UCSD-AML1 (cell line): ENCODE measurements at regions not wholly inside any gene's neighbourhood (a gene's known extent, or its start where the extent isn't known, plus 50 kb on each side); places are given as distances from the start of the nearest gene placed in this dataset.

Experiments
- DNase-seq: peaks from one replicate; lab custom pipeline; 2025; ENCODE audit not compliant: unreplicated experiment; lab: John Stamatoyannopoulos, UW

DNA sequence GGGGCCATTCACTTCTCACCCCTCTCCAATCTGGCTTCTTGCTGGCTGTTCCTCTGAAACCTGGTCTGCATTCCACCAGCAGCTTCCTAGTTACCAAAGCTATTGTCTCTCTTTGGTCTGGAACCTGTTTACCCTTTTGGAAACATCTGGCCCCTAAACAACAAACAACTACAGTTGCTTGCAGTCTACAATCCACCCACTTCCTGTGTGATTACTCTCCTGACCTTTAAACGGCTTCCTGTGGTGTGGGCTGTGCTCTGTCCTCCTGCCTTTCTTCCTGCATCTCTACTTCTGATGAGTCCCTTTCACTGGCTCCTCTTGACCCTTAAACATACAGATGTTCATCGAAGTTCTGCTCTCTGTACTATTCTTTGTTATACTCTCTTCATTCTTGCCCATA lies 303.8 kb downstream of the TDRD15 start:
- DNase-seq, result no peak

DNA sequence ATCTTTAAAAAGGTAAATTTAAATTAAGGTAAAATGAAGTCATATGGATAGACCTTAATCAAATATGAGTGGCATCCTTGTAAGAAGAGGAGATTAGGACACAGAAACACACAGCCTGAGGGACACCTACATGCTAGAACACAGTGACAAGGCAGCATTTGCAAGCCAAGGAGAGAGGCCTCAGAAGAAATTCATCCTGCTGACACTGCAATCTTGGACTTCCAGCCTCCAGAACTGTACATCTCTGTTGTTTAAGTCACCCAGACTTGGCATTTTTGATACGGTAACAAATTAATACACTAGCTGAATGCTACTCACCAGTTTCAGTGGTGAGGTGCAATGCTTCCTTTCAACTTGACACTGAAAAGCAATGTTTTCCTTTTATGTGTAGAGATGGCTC lies 305.0 kb downstream of the TDRD15 start:
- no peak for DNase-seq

DNA sequence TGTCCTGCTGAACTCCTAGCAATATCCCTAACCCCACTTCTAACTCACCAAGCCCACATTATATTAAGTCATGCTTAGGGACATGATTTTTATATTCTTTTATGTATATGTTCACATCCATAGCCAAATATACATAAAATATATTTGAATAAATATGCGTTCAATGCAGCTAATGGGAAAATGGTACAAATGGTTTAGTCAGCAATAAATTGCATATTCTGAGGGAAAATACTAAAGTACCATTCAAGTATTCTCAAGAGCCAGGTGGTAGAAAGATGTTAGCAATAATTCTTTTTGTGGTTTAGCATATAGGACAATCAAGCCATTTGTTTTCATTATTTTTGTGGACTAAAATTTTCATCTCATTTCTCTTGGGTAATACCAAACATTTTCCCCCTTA lies 306.0 kb downstream of the TDRD15 start:
- DNase-seq, result no peak

DNA sequence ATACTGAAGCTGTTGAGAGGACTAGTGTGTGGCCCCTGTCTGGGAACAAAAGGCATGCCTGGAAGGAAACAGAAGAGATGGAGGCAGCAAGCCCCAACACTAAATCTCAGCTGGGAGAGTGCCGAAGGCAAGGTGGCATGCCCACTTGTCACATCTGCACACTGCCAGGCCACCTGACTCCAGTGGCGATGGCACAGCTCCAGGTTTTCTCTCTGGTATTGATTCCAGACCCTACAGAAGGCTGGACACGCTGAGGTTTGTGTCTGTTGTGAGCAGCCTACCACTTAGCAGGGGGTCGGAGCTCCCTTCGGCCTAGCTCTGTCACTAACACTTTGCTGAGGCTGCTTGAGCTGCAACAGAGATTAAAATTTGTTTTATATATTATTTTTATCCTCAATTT lies 307.3 kb downstream of the TDRD15 start:
- no peak for DNase-seq

DNA sequence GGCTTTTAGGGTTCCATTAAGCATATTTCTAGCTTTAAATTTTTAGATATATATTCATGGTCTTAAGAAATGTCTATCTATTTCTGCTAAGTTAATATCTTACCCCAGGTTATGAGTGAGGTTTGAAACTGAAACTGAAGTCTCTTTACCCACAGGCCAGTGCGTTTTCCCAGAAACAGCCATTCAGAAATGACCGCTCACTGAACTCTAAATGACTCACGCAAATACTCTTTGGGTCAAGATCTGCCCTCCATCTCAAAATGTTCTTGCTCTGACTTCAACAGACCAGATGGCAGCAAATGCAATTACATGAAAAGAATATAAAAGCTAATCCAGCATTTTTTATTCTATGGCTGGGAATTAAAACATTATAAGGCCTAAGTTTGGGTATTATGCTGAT lies 315.2 kb downstream of the TDRD15 start:
- DNase-seq, result no peak

DNA sequence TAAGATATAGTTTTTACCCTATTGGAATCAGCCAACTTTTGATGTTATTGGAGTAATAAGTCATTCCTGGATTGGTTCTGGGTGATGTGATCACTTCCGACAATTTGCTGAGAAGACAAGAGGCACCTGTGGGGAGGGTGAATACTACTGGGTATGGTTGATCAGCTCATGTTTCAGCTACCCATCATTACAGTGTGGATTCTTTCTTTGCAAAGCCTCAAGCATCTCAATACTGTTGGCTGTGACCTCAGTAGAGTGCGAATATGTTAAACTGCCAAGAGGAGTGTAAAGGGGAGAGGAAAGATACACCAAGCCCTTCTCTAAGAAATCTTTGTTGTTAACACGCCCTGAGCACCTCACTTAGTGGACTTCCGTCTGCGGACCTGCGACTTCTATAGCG lies 317.7 kb downstream of the TDRD15 start:
- no peak for DNase-seq

DNA sequence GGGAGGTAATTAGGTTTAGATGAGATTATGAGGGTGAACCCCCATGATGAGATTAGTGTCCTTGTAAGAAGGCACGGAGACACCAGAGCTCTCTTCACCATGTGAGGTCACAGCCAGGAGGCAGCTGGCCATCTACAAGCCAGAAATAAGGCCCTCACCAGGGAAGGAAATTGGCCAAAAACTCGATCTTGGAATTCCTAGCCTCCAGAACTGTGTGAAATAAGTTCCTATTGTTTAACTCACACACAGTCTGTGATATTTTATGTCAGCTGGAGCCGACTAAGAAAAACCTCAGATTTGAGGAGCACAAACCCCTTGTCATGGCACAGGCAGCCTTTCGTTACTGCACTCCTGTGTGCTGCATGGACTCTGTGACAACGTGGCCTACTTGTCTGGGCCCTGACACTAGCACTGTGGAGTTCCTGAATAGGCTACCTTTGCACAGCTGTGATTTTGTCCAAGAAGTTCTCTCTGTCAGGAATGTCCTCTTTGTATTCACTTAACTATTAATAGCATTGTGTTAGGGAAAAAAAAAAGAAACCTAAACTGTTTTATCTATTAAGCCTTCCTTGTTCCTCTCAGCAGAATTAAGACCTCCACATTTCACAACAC lies 319.8 kb downstream of the TDRD15 start:
- no peak for DNase-seq

DNA sequence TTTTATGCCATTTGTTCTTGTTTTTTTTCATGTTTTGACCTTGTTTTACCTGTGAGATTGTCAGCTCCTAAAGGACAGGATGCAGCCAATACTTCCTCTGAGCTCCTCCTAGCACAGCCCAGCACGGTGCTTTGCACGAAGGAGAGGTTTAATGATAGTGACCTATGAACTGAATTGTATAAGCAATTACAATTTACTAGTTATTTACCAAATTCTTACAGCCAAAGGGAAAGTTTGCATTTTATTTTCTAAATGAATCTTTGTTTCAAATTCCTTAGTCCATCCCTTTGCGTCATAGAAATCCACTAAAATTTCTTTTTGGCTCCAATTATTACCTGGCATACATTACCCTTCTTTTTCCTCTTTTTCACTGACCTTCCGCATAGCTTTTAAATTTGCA lies 326.1 kb downstream of the TDRD15 start:
- no peak for DNase-seq

DNA sequence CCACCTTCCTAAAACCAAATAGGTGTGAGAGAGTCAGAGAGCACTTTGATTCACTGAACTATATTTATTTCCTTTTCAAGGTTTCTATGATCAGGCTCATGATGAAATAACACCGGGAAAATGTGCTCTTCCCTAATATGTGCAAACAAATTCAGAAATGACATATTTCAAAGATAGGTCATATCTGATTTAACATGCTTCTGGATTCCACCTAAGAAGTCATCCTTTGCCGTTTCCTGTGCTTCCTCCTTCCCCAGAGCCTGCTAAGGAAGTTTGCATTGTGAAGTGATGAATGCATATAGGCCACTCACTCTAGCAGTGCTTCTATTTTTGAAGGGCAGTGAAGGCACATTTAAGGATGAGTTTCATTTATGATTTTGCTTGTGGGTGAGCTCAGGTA lies 327.6 kb downstream of the TDRD15 start:
- no peak for DNase-seq

DNA sequence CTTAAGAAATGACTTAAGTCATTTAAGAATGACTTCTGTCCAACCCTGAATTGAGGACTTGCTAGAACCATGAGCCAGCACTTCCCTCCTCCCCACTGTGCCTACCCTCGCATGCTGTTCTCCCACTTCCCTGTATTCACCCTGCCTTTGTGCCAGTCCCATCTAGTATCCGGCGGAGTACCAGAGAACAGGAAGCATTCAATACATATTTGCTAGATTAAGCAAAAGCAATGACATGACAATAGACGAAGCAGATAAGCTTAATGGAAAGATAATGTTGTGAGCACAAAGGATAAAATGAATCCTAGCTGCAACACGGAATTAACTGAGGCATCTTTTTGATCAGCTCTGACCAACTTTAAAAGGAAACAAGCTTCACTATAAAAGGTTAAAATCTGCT lies 328.5 kb downstream of the TDRD15 start:
- no peak for DNase-seq

DNA sequence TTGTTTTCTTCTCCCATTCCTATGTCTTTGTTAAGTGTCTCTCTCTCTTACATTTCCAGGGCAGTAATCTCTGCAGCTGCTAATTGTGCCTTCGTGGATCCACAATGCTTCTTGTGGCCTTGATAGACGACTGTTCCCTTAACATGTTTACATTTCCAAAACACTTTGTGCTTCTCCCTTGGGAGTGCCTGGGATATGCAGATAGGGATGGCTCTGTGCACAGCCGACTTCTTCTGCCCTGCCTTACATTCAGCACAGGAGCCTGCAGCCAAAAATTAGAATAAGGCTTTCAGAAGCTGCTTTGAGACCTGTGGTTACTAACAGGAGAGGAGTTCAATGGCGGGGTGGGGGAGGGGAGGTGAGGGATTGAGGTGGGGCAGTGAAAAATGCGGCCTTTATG lies 328.9 kb downstream of the TDRD15 start:
- DNase-seq, result no peak

DNA sequence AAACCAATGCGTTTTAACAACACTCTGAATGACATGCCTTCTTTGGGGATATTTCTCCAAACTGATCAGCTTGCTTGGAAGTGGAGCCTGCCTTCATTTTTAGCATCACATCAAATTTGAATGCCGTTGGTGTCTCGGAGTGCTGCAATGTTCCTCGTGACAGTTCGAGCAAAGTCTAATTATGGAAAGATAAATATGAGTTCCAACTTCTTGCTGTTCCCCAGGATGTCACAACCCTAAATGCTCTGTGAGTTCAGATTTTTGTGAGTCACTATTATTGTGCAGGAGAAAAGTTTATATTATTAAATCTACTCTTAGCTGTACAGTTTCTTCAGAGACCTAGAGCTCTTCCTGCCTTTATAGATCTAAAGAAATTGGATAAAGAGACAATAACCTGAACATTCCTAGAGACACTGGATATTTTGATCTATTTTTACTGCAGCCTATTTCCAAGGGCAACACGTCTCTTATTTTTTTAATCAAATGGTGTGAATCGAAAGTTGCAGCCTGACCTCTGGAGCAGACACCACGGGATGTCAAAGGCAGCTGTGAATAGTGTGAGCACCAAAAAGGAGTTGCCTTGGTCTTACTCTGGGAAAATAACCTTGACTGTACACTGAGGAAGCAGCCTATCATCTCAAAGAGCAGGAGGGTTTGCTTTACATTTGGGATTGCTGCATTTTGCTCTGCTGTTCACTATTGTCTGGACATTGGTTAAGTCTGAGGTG lies 330.1 kb downstream of the TDRD15 start:
- DNase-seq, result no peak

DNA sequence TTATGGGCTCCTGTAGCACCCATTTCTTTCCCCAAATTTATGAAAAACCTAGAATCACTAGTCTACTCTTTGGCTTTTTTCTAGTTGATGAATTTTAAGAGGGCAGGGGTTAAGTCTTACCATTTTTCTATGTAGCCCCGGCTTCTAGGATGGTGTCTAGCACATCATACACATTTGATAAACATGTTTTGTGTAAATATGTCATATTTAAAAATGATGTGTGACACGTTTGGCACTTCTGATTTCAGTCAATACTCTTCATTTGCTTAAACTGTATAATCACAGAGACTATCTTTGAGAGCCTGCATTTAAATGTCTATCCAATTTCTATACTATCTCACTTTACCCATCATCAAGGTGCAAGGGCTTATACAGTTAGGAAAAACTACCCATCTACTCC lies 331.1 kb downstream of the TDRD15 start:
- DNase-seq, result no peak

DNA sequence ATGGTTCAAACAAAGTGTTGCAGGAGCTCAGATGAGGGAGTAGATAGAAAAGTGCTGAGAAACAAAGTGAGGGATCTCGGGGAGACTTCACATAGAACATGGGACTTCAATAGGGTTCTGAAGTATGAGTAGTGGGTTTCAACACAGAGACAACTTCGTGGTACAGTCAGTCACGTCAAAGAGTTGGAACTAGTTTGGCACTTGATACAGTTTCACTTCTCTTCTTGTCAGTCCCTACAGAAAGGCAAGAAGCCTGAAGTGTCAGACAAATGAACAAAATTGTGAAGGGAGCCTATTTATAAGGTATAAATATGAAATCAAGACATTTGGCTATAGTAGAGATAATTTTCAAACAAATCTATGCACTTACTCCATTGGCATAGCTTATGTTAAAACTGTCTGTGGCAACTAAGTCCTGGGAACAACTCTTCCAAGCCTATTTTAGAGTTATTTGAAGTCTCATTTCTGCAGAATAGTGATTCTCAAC lies 338.0 kb downstream of the TDRD15 start:
- no peak for DNase-seq

DNA sequence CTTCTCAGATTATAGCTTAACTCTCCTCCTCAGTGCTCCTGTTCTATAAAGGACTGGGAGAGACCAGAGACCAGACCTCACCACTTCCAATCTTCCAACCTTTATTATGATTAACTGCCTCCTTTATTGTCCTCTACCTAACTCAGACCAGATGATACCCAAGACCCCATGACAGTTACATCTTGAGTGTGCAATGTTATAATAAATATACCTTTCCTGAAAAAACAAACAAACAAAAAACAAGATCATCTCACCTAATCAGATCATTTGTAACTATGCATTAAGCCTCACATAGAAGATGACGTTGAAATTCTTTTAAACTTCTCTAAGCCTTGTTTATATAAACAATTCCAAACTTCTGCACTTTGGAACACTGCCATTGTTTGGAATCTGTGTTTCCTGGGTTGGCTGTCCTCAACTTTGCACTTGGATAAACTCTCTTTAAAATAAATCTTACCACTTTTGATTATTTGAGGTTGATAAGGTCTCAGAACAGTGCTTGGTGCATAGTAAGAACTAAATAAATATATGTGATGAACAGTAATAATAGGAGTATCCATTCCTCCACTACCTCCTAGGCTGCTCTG lies 342.7 kb downstream of the TDRD15 start:
- no peak for DNase-seq

DNA sequence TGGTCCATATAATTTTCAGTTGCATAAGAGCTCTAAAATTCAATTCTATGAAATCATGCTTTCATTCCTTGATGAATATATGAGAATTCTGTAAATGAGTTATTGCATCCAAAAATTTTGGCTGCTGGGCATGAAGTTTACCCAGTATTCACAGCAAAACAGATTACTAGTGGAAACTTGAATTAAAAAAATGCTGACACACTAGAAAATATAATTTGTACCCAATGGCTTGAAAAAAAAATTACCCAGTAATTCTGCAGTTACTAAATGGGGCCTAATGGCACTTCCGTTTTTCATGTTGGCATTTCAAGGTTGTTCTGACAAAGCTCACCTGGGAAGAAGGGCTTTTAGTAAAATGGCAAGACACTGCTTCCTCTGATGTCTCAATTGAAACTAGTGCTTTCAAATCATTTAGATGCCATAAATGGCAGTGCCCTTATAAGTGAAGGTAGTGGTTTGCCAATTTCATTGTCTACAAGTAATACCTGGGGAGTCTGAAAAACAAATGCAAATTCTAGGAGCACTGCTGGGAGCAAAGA lies 343.6 kb downstream of the TDRD15 start:
- DNase-seq, result no peak

DNA sequence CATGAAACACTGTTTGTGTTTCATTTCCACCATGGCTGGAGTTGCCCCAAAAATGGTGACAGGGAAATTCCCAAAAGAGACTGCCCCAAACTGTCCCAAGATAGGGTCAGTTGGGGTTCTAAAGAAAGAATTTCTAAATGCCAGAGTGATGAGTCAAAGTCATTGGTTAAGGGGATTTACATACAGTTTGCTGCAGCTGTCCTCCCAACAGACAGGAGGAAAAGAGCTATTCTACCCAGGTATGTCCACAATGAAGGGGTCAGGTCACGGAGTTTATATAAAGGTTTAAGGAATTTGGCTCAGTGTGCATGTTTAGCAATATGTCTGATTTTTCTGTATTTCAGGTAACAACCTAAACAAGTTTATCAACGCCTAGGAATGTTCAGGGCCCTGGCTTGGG lies 344.1 kb downstream of the TDRD15 start:
- DNase-seq, result no peak

DNA sequence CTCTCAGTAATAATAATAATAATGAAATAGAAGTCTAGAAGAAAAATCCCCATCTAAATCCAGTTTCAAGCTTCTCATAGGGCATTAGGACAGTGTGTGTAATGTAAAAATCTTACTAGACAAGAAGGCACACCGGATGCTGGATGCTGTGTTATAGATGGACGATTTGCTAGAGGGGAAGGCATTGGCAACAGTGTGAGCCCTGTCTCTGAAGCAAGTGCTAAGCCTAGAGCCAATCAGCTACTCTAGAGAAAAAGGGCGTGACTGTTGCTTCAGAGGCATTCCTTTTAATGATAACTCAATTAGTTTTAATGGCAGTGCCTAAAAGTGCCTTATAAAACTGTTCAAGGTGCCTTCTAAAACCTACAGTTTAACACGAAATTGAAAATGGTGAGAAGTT lies 344.9 kb downstream of the TDRD15 start:
- DNase-seq, result no peak

DNA sequence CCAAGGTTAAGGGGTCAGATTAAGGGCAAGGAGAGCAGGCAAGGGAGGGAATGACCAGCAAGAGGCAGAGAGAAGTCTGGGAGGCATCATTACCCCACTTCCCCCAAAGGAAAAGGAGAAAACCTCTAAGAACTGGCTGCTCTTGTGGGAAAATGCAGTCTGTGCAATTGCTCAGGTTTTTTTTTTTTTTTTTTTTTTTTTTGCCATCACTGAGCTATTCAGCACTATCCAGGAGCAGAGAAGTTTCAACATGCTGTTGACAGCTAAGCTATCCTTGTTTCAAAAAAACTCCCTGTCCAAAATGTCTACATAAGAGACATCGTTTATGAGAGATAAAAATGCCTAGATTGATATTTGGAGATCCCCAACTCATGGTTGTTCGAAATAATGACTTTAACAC lies 345.4 kb downstream of the TDRD15 start:
- DNase-seq, result no peak

DNA sequence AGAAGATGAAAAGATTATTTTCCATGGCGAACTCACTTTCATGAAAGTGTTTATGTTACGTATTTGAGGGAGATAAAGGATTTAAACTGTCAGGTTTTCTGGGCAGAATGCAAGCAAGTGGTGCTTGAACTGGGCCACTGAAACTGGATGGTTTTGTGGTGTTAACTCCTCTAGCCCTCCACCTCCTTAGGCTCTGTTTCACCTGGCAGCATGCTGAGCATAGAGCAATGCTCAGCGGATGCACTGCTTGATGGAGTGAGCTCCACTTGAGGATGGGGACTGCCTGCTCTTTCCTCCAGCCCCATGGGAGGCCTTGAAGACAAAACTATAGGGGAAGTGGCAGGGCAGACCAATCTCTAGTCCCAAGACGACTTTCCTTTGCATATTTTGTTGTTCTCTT lies 345.8 kb downstream of the TDRD15 start:
- DNase-seq, result no peak

DNA sequence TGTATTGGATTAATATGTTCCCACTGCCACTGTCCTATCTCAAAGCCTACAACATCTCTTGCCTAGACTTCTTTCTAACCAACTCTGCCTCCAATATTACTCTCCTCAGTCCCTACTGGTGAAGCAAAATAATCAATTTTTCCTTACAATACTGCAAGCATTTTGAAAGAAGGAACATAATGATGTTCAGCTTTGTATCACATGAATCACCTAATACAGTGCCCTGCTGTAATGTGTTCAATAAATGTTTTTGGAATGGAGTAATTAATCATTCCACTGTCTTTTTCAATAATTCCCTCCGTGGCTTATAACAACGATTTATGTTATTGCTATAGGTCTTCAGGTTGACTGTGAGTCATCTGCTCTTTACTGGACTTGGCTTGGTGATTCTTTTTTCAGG lies 356.4 kb downstream of the TDRD15 start:
- no peak for DNase-seq

DNA sequence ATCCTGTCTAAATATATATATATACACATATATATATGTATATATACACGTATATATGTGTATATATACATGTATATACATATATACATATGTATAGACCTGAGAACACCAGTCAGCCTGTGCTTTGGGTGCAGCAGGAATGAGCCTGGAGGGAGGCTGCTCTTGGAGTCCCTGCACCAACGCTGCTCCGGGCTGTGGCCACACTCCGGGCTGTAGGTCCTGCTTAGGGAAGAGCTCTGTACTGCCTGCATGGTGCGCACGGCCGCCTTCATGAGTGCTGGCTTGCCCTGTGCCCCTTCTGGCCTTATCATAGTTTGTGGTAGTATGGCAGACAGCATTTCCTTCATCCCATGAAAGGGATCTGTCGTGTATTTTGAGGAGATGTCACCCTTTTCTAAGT lies 360.9 kb downstream of the TDRD15 start:
- DNase-seq, result no peak
